NCI-H2107 treated with DMSO at 0.1 percent for 48 hours (cell line): ENCODE measurements at regions not wholly inside any gene's neighbourhood (a gene's known extent, or its start where the extent isn't known, plus 50 kb on each side); places are given as distances from the start of the nearest gene placed in this dataset.

ENCODE experiments used
- DNase-seq: peaks from one replicate; lab custom pipeline; 2025; ENCODE audit not compliant: unreplicated experiment; lab: John Stamatoyannopoulos, UW

DNA sequence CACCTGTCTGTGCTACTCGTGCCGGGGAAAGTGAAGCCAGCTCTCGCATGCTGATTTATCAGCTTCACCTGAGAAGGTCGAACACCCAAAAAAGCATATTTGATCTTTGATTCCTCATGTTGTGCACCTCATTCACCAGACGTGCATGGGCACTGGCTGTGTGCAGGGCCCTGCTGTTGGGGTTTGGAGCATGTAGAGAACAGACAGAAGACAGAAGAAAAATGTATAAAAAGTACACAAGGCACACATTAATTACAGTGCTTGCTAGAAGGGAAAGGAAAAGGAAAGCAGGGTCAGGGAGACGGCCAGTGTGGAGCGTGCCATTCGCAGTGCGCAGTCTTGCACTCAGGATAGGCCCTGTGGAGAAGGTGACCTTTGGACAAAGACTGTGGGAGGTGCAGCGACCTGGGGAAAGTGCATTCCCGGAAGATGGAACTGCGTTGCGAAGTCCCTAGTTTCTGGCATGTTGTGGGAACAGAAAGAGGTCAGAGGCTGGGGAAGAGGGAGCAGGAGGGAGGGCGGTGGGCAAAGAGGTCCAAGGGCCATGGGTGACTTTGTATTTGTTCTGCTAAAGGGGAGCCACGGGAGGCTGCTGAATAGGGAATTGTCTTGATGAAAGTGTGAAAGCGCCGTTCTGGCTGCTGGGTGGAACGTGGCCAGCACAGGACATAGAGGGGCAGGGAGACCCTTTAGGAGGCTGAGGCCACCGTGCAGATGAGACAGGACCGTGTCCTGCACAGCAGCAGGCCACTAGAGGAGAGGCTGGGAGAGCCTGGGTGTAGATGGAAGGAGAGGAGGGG, 232.8 kb downstream of the GLRX3 start:
- no peak for DNase-seq

DNA sequence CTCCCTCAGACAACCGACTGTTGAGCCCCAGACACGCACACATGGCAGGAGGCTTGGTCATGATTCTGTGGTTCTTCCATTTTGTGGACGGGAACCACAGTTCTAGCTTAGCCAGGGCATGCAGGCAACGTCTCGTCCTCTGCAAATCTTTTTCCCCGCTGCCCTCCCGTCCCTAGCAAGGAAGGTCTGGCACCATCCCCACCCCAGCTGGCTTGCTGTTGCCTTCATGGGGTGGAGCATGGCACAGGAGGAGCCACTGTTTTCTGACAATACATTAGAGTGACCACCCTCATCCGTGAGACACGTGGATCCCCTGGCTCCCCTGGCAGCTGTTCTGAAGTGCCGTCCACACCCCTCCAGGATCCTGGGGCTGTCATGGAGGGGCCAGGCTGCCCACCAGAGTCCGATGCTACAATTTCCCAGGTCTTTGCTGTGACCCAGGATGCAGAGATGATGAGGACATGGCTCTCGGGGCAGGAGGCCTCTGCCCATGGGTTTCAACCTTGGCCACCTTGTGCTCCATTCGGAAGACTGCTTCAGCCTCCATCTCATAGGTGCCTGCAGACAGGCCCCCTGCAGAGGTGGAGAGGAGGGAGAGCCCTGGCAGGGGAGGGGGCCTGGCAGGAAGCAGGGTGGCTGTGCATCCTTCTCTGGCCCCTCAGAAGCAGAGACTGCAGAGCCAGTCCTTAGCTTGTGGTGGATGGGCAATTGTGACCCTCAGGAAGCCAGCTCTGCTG, 233.6 kb downstream of the GLRX3 start:
- DNase-seq, result no peak

DNA sequence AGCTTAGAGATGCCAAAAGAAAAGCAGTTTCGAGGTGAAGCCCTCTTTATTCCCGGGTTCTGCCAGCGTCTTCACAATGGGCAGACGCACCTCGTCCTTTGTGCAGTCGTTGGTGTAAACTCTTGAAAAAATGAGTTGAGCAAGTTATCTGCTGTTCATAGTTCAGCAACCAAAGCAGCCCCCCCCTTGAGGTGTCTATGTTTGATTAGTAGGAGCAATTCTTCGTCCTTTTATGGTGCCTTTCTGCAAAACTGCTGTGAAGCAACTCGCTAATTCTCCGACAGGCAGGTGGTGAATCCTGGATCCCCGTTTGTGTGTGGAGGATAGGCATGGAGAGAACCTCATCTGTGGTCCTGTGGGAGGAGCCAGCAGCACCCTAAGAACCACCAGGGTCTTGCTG, 234.5 kb downstream of the GLRX3 start:
- no peak for DNase-seq

DNA sequence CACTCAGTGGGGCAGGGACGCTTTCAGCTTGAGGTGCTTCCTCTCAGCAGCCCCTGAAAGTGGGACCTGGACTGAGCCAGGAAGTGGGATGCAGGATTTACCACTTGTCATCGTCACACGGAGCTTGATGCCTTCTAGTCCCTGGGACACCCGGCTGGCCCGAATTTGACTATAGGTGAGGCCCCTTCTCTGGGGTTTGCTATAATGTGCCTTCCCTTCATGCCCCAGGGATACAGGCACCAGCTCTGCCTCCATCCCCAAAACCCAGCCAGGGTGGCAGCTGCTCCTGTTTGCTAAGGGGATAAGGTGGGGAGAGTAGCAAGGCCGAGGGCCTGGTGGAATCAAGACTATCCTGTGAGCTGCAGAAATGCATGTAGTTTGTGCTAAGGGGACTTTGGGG, 235.0 kb downstream of the GLRX3 start:
- no peak for DNase-seq

DNA sequence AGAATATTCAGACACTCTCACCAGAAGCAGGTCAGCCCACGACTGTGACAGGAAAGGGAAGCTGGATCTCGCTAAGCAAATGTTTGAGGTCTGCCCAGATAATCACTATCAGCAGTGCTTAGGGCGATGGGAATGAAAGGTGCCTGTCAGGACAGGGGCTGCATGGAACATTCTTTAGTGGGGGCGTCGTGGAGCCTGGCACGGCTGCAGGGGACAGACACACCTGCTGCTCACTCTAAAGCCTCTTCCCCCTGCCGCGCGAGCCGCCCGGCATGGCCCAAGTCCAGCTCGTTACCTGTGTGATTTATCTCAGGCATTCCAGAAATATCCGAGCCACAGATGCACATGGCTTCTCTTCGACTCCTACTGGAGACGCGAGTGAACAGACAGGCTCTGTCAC, 235.5 kb downstream of the GLRX3 start:
- DNase-seq, result no peak

DNA sequence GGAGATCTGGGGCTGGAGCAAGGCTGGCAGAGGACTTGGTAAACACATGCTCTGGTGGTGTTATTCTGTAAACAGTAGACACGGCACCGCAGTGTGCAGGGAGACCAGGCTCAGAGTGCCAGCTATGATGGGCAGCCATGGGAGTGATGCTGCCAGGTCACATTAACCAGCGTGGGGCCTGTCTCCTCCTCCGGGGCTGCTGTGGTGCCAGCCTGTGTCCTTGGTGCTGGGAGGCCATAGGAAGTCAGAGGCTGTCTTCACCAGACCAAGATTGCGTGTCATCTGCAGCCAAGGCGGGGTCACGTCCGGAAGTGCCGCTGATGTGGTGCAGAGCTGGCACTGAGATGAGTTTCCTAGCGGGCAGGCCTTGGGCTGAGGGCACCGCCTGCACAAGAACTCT, 236.0 kb downstream of the GLRX3 start:
- DNase-seq, result no peak

DNA sequence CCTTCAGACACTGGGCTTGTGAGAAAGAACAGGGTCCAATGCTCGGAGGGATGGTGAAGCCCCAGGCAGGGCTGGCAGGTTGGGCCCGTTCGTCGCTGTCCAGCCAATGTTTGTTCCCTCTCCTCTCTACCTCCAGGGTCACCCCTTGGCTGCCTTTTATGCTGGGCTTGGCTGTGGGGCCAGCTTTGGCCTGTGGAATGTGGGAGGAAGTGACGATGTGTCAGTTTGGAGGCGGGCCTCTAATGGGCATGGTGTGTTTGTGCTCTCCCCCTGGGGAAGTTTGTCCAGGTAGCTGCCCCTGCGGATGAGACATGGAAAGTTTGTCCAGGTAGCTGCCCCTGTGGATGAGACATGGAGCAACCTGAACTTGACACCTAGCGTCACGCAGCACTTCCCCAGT, 236.7 kb downstream of the GLRX3 start:
- no peak for DNase-seq

DNA sequence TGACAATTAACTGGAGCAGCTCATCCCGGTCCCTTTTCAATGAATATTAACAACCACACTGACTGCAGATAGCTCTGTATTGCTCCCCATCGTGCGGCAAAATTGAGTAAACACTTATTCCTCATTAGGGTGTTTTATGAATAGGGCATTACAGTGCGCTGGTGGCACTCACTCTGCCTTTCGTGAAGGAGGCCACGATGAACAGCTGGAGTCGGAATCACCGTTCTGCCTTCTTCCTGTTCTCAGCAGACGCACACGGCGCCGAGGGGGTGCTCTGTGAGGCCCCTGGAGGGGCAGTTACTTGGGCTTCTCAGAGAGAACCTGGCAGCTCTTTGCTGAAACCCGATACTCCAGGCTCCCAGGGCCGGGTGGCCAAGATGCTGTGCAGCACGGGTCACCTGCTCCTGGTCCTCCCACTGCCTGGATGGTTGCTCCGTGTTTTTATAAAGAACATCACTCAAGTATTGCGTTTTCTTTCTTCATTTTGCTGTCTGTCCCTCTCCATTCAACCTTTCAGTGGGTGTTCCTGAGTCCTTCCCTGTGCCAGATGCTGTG, 241.9 kb downstream of the GLRX3 start:
- no peak for DNase-seq

DNA sequence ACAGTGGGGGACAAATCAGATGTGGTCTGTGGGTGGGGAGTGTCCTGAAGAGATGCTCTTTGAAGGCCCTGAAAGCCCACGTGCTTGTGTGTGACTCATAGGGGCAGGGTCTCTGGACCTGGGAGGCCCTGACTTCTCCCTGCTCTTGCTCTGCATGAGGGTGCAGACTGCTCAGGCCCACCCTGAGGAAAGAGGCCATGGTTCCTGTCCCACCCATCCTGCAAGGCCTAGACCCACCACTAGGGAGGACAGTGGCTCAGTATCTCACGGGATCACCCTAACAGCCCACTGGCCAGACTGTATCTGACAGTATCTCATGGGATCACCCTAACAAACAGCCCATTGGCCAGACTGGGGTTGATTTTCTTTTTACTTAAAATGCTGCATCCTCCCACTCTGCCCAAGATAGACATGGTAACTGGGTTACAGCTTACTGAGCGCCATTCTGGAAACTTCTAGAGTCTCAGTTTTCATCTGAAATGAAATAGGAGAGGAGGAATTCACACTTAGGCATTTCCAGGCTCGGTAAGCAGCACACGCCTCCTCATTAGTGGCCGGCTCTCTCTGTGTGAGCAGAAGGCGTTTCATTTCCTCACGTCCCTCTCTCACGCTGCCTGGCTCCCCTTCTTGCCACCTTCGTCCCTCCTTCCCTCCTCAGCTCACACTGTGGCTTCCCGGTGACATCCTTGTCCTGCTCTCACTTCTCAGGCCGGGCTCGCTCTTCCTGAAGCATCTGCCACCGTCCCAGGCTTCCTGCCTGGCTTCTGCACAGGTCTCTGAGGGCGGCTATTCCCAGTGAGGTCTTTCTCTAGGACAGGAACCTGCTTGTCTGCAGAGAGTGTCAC, 242.6 kb downstream of the GLRX3 start:
- DNase-seq, result no peak

DNA sequence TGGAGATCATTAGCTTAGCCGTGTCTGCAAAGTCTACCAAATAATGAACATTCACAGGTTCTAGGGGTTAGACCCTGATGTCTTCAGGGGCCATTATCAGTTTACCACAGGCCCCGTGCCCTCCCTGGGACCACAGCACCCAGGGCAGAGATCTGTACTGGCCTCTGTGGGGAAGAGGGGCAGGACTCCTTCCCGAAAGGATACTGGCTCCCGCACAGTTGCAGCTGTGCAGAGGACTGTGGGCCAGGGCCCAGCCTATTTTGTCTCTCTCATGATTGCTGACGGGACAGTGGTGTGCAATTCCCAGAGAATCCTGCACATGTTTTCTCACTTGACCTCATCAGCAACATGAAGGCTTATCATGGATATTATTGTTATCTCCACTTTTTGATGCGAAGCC, 243.9 kb downstream of the GLRX3 start:
- DNase-seq, result no peak

DNA sequence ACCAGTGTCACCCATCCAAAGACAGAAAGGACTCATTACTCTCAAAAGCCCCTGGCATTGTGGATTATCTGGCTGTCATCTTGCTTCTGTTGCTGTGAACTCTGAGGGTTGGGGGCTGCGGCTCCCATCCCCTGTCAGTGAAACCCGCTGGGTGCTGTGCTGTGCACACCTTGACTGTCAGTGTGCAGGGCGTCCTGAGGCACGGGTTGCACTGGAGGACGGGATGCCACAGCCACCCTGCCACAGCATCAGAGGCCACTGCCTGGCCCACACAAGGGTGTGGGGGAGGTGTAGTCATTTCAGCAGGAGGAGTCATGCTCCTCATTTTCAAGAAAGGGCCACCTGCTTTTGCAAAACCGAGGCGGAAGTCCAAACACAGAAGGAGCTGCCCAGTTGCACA, 245.8 kb downstream of the GLRX3 start:
- DNase-seq, result no peak

DNA sequence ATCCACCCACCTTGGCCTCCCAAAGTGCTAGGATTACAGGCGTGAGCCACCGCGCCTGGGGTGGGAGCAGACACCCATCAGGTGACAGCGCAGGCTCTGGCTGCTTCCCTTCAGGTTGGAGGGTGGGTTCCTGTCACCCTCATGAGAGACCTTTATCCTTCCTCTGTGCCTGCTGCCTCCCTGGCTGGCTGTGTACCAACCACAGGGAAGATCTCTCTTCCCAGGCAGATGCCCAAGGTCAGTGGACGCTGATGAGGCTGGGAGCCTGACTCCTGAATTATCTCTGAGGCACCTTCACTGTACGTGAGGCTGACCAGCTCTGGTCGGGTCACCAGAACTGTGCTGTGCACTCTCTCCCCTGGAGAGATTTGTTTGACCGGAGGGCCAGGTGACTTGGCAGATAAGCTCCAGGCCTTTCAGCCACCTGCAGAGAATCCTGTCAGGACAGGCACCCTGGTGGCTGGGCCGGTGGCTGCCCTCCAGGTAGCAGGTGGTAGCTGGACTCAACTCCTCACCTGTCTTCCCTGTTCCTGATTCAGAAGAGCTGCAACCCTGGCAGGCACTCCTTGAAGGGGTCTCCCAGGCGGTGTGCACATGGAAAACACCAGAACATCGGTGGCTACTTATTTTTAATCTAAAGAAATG, 251.9 kb downstream of the GLRX3 start:
- DNase-seq, result no peak

DNA sequence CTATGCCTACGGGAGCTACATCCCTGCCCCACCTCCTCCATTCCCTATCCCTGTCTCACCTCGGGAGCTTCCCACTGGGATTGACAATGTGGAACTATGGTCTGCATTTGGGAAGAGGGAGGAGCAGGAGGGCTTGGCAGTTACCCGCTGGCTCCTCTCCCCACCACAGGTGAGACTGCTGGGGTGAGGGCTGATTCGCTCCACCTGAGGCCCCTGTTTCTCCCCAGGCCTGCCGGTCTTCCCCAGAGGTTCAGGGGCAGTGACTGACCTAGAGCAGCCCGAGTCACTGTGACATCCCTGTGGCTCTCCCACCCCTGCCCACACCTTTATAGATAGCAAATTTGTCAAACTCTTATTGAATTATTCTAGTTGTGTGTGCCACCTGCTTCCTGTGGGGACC, 252.6 kb downstream of the GLRX3 start:
- no peak for DNase-seq

DNA sequence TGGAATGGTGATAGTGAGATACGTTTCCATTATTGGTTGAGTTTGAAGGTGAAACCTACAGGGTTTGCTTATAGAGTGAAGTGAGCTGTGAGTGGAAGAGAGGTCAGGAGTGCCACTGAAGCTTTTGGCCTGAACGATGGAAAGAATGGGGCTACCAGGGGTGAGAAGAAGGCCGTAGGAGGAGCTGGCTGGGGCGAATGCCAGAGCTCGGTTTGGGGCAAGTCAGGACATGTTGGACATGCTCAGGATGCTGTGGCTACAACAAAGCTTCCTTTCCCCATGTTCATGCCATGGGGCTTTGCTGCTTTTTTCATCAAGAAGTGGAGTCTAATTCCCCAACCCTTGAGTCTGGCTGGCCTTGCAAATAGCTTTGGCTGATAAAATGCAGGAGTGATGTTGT, 253.7 kb downstream of the GLRX3 start:
- DNase-seq, result no peak

DNA sequence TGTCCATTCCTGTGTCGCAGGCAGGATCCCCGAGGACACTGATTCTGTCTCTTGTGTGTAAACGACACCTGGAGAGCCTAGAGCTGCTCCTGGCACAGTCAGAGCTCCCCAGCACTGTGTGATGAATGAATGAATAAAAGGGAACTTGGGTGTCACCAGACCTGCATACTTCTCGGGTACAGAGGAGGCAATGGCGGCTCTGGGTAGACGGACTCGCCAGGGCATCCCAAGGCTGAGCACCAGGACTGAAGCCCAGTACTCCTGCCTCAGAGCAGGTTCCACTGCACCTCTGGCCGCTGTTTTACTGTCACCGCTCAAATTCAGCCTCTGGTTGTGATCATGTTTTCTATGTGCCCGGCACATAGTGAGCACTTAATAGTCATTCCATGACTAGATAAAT, 255.8 kb downstream of the GLRX3 start:
- no peak for DNase-seq

DNA sequence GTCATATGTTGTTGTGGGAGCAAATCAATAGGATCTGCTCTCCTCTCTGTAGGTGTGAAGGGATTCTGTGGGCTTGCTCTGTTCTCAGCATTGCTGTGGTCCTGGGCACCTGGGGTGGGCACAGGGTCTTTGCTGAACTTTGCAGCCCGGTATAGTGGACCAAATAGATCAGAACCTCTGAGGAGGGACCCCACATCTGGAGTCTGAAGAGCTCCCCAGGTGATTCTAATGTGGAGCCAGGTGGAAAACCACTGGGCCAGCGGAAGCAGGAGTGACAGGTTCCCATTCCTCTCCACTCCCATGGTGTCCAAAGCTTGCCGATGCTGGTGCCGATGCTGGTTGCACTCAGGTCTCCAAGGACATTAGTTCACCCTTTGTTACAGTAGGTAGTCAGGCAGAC, 257.2 kb downstream of the GLRX3 start:
- DNase-seq, result no peak

DNA sequence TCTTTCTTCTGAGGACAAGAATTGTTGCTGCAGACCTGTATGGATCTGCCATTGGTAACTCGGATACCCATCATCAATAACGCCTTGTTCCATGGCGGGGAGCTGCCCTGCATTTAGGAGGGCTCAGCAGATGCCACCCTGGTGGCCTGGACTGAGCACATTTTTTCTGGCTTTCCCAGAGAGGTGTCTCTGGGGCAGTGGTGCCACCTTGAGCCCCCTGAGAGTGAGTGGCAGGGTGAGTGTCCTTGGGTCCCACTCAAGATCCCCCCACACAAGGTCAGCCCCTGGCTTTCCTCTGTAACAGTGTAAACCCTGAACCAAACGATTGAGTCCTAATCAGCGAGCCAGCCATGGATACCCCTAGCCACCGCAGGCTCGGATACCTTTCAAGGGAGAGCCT, 258.6 kb downstream of the GLRX3 start:
- no peak for DNase-seq

DNA sequence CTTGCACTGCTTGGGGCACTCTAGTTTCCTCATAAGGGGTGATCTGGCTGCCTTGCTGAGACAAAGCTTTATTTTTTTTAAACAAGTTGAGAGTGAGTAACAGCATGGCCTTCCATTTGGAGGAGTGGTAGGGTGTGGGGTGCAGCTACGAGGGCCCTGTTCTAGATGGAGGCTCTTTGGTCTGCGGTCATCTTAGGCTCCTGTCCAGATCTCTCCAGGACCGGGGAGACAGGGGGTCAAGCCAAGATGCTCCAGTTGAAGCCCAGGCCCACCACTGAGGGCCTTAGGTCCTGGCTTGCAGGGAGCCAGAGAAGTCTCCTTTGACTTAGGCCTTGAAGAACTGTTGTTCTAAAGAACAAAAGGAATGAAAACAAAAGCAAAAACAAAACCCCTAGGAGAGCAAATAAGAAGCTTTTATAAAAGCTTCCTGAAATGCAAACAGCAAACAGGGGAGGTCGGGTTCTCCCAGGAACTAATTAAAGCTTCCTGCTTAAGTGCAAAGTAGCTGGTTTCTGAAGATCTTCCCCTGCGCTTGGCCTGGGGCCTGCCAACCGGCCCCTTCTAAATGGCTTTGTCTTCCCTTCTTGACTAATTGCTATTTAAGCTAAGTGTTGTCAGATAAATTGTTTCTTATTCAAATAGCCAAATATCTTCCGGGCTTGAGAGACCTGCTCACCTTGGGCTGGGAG, 259.2 kb downstream of the GLRX3 start:
- no peak for DNase-seq

DNA sequence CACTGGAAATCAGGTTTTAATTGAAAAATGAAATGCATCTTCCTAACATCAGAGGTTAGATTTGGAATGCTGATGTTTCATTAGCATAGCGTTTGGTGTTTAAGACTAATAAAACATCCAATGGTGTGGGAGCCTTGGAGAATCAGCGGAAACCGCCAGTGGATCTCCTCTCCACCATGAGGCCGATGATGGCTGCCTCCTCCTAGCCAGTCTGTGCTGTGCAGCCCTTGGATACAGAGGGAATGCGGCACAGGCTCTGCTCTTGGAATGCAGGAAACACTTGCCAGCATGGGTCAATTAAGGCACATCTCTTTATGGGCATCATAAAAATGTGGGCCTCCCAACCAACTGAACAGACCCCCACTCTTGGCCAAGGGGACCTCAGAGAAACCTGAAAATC, 259.9 kb downstream of the GLRX3 start:
- DNase-seq, result no peak
